GM12872 (cell line): ENCODE measurements at regions not wholly inside any gene's neighbourhood (a gene's known extent, or its start where the extent isn't known, plus 50 kb on each side); places are given as distances from the start of the nearest gene placed in this dataset.

Experiments
- TF ChIP-seq, protein P1 (sequence below): IDR thresholded peaks from 3 replicates; pipeline ENCODE4 v1.5.1; 2011; ENCODE audit warnings: low read depth, mild to moderate bottlenecking, low read length, moderate library complexity; ENCODE audit not compliant: insufficient read depth

GRCh38 chr18:47513614-47514013 is 262.2 kb upstream of the SKOR2 start:
- TF ChIP-seq, protein P1, sequence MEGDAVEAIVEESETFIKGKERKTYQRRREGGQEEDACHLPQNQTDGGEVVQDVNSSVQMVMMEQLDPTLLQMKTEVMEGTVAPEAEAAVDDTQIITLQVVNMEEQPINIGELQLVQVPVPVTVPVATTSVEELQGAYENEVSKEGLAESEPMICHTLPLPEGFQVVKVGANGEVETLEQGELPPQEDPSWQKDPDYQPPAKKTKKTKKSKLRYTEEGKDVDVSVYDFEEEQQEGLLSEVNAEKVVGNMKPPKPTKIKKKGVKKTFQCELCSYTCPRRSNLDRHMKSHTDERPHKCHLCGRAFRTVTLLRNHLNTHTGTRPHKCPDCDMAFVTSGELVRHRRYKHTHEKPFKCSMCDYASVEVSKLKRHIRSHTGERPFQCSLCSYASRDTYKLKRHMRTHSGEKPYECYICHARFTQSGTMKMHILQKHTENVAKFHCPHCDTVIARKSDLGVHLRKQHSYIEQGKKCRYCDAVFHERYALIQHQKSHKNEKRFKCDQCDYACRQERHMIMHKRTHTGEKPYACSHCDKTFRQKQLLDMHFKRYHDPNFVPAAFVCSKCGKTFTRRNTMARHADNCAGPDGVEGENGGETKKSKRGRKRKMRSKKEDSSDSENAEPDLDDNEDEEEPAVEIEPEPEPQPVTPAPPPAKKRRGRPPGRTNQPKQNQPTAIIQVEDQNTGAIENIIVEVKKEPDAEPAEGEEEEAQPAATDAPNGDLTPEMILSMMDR = no peak

- TF ChIP-seq, protein P1 = no peak
Observed at GRCh38 chr18:47512726-47513435, 261.4 kb upstream of the SKOR2 start.

DNA sequence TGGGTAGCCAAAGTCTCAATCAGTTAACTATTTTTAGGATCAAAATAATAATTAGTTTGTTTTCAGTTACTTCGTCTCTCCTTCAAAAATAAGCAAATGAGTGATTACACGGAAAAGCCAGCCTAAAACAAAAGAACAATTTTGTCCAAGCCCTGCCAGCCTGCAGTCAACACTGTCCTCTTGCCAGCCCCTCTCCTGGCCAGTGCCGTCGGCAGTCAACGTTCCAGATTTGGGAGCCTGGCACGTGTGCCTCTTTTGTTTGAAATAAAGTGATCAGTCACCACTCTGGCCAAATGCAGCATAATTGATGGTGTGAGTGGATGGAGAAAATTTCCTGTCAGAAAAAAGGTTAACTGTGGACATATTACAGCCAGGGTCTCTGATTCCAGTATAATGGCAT is 260.6 kb upstream of the SKOR2 start:
- TF ChIP-seq, protein P1 = no peak

DNA sequence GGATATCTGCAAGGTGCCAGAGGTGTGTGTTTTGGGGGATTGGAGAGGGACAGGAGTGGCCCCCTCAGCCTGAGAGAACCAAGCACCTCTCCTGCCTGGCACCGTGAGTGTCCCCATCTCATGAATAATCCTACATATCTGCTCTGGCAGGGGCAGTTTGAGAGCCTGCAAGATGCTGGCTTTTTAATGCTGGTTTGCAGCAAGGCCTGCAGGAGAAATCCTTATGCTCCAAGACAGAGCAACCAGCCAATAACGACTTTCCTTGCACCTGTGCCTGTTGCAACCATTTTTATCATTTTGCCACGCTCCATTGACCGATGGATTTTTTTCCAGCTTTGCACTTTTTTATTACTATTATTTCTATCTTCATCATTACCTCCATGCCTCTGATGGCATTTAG is 259.4 kb upstream of the SKOR2 start:
- TF ChIP-seq, protein P1 = no peak

DNA sequence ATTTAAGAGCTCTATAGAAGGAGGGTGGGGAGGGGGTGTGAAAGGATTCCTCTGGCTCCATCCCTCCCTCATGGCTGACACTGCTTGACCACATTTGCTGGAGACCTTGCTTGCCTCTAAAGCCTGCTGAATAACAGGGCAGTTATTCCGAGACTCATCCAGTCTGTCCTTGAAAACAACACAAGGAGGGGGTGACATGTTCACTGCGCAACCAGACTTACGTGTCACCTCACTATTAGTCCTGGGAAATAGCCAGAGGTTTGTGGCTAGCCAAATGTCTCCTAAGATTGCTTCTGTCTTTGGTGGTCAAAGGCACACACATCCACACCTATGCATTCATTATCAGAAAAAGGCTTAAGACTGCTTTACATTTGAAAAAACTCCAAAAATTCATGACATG is 256.2 kb upstream of the SKOR2 start:
- TF ChIP-seq, protein P1 = no peak

DNA sequence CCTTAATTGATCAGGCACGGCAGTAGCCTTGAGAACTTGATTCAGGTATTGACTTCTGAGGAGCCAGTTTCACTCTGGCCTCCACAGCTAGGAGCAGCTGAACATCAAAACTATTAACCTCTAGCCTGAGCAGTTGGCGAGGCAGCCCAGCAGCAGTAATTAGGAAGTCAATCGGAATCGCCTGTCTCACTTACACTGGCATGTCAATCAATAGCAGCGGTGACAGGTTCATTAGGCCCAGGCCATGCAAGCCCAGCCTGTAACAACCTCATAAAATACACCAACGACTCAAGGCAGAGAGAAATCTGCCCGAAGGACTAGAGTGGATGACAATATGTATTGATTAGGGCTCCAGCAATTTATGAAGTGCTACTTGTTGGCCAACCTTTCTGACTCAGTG is 255.4 kb upstream of the SKOR2 start:
- TF ChIP-seq, protein P1 = no peak

- TF ChIP-seq, protein P1 = no peak
Observed at GRCh38 chr18:47501946-47502345, 250.5 kb upstream of the SKOR2 start.
